Skeletal muscle satellite cell (primary cell): ENCODE measurements at regions not wholly inside any gene's neighbourhood (a gene's known extent, or its start where the extent isn't known, plus 50 kb on each side); places are given as distances from the start of the nearest gene placed in this dataset.

Source experiments
- H3K27me3 ChIP-seq: 2 replicates; pipeline ENCODE4 v1.7.0; 2013; ENCODE audit warnings: low read length; ENCODE audit not compliant: control insufficient read depth, insufficient read depth
- H3K36me3 ChIP-seq: 2 replicates; pipeline ENCODE4 v1.7.0; 2013; ENCODE audit warnings: mild to moderate bottlenecking, control low read depth, low read length; ENCODE audit not compliant: insufficient read depth
- H3K4me1 ChIP-seq: 2 replicates; pipeline ENCODE4 v1.7.0; 2013; ENCODE audit warnings: low read length; ENCODE audit not compliant: control insufficient read depth, insufficient read depth
- H3K4me2 ChIP-seq: 2 replicates; pipeline ENCODE4 v1.7.0; 2013; ENCODE audit warnings: mild to moderate bottlenecking, low read length
- H3K4me3 ChIP-seq: 2 replicates; pipeline ENCODE4 v1.7.0; 2013; ENCODE audit warnings: low read length
- H3K9ac ChIP-seq: 2 replicates; pipeline ENCODE4 v1.7.0; 2013; ENCODE audit warnings: mild to moderate bottlenecking, low read depth, low read length, moderate library complexity
- H3K9me3 ChIP-seq: replicated peaks from 2 replicates; pipeline ENCODE4 v1.7.0; 2013; ENCODE audit warnings: mild to moderate bottlenecking, control low read depth, low read length

GRCh38 chr13:97798836-97799235 lies 154.6 kb upstream of the IPO5 start:
- Histone ChIP-seq H3K4me2 (no peak overlapping the region), H3K4me1 (no peaks in the 10 kb centered on the region), H3K9ac (no peak overlapping the region), H3K4me3 (no peak overlapping the region), H3K27me3 (peaks cover 18% of the 10 kb centered on the region), H3K36me3 (no peaks in the 10 kb centered on the region), H3K9me3 (no peaks in the 10 kb centered on the region)

DNA sequence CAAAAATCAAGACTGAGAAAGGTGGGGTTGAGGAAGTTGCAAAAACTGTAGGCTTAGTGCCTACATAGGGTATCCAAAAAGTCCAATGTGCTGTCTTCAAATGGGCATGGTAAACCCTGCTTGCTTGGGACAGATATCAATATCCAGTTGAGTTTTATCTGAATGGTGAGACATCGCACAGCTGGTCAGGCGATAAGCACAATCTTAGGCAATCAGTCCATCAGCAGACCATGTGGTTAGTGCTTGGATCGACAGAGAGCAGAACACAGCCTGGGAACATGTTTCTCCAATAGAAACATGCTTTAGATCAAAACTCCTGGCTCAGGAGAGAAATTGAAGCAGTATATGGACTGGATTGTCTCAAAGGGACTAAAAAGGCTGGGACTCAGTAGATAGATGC lies 151.3 kb upstream of the IPO5 start:
- H3K4me2 ChIP-seq, result no peak overlapping the region

DNA sequence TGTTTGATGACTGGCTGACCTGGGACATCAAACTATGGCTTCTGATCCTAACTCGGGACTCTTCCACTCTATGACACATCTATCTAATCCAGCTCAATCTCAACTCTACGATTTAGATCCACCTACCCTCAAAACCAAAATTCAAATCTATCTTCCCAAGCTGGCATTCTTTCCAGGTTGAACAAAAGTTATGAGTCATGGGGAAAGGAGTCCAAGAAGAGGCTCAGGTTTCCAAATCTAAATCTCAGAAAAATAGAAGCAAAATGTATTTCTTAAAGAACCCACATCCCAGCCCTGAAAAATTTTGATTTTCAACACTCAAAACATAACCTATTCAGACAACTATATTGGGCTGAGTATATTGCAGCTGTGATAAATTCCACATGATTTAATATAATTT lies 143.9 kb upstream of the IPO5 start:
- Histone ChIP-seq H3K9ac (no peak overlapping the region), H3K4me2 (no peak overlapping the region), H3K9me3 (no peaks in the 10 kb centered on the region), H3K4me1 (no peaks in the 10 kb centered on the region), H3K27me3 (peaks cover 18% of the 10 kb centered on the region), H3K4me3 (no peak overlapping the region), H3K36me3 (no peaks in the 10 kb centered on the region)

More for the DNA sequence above, 151.3 kb upstream of the IPO5 start:
- H3K27me3 ChIP-seq, result peaks cover 22% of the 10 kb centered on the region
- no peaks in the 10 kb centered on the region for H3K4me1 ChIP-seq
- no peak overlapping the region for H3K9ac ChIP-seq
- no peaks in the 10 kb centered on the region for H3K36me3 ChIP-seq
- H3K4me3 ChIP-seq, result no peak overlapping the region
- H3K9me3 ChIP-seq, result no peaks in the 10 kb centered on the region

DNA sequence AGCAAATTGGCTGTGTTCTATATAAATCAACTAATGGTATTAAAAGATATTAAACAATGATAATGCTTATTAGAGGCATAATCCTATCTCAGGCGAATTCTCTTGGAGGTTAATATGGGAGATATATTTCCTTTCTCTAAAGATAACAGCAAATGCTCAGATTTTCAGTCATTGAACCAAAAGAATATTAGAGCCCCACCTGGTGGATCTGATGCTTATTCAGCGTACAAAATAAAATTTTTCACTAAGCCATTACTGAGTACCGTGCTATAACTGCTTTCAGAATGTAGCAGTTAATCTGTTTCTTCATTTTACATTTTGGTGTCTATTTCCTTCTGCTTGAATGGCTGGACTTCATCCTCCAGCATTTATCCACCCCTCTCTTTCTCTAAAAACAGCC lies 143.3 kb upstream of the IPO5 start:
- no peaks in the 10 kb centered on the region for H3K9me3 ChIP-seq
- peaks cover 21% of the 10 kb centered on the region for H3K27me3 ChIP-seq
- H3K36me3 ChIP-seq, result no peaks in the 10 kb centered on the region
- no peak overlapping the region for H3K4me3 ChIP-seq
- no peak overlapping the region for H3K9ac ChIP-seq
- no peaks in the 10 kb centered on the region for H3K4me1 ChIP-seq
- H3K4me2 ChIP-seq, result no peak overlapping the region

- H3K9ac ChIP-seq, result no peak overlapping the region
- H3K4me1 ChIP-seq, result no peaks in the 10 kb centered on the region
- no peaks in the 10 kb centered on the region for H3K9me3 ChIP-seq
- no peak overlapping the region for H3K4me3 ChIP-seq
- H3K4me2 ChIP-seq, result no peak overlapping the region
- peaks cover 31% of the 10 kb centered on the region for H3K27me3 ChIP-seq
- H3K36me3 ChIP-seq, result no peaks in the 10 kb centered on the region
These were observed 131.1 kb upstream of the IPO5 start for GRCh38 chr13:97822377-97822776.

- Histone ChIP-seq H3K4me2 (no peak overlapping the region), H3K36me3 (no peaks in the 10 kb centered on the region), H3K4me3 (no peak overlapping the region)
These were observed 127.0 kb upstream of the IPO5 start for GRCh38 chr13:97826421-97827012.

DNA sequence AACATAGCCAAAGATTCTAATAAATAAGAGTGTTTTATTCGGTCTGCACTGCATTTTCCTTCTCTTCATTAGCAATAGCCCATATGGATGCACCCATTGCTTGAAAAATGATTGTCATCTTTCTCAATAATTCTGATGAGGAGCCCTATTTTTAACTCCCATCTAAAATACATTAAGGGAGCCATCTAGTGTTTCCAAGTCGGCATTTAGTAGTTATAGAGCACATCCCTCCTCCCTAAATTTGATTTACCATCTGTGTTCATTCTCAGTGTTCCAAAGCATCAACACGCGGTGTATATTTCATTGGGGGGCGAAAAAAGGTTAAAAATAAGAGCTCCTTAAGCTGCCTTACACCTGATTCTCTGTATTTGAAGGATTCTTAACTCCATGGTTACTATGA lies 119.2 kb upstream of the IPO5 start:
- H3K4me3 ChIP-seq, result no peak overlapping the region
- H3K9me3 ChIP-seq, result no peaks in the 10 kb centered on the region
- H3K4me2 ChIP-seq, result no peak overlapping the region
- peaks cover 31% of the 10 kb centered on the region for H3K27me3 ChIP-seq
- no peaks in the 10 kb centered on the region for H3K36me3 ChIP-seq
- no peak overlapping the region for H3K9ac ChIP-seq
- no peaks in the 10 kb centered on the region for H3K4me1 ChIP-seq

More at GRCh38 chr13:97826421-97827012, 127.0 kb upstream of the IPO5 start:
- peaks cover 18% of the 10 kb centered on the region for H3K27me3 ChIP-seq
- no peaks in the 10 kb centered on the region for H3K4me1 ChIP-seq
- H3K9me3 ChIP-seq, result no peaks in the 10 kb centered on the region
- no peak overlapping the region for H3K9ac ChIP-seq

DNA sequence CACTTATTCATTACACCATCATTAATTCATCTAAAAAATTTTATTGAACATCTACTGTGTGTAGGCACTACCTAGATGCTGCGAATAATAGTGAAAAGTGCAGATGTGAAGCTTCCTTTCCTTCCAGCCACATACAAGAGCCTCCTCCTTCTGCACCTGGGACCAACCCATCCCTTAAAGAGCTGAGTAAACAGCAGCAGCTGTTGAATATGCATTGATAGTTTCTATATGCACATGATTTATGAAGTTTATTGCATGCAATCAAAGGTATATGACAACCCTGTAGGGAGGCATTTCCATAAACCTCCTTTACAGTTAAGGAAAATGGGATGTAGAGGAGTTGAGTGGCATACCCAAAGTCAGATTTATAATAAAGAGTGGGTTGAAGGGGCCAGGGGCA lies 110.3 kb upstream of the IPO5 start:
- Histone ChIP-seq H3K9me3 (no peaks in the 10 kb centered on the region), H3K4me1 (no peaks in the 10 kb centered on the region), H3K9ac (no peak overlapping the region), H3K27me3 (peaks cover 26% of the 10 kb centered on the region), H3K36me3 (no peaks in the 10 kb centered on the region), H3K4me3 (no peak overlapping the region), H3K4me2 (no peak overlapping the region)

DNA sequence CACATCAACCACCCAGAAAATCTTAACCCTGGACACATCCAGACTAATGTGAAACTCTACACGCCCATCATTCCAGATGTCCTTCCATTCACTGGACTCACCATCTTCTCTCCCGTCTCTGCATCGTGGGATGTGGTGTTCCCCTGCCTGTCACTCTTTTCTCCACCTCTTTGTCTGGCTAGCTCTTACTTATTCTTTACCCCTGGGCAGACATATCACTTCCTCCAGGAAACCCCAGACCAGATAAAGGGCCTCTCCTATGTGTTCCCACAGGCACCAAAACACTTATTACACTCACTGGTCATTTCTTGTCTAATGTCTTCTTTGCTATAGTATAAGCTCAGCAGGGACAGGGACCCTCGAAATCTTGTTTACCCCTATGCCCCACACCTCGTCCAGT lies 109.3 kb upstream of the IPO5 start:
- no peaks in the 10 kb centered on the region for H3K9me3 ChIP-seq
- H3K4me2 ChIP-seq, result no peak overlapping the region
- peaks cover 20% of the 10 kb centered on the region for H3K27me3 ChIP-seq
- H3K36me3 ChIP-seq, result no peaks in the 10 kb centered on the region
- H3K4me3 ChIP-seq, result no peak overlapping the region
- H3K9ac ChIP-seq, result no peak overlapping the region
- H3K4me1 ChIP-seq, result no peaks in the 10 kb centered on the region

GRCh38 chr13:97848886-97849285 lies 104.6 kb upstream of the IPO5 start:
- no peak overlapping the region for H3K4me3 ChIP-seq
- H3K36me3 ChIP-seq, result no peaks in the 10 kb centered on the region
- H3K9ac ChIP-seq, result no peak overlapping the region
- no peak overlapping the region for H3K4me2 ChIP-seq
- peaks cover 10% of the 10 kb centered on the region for H3K4me1 ChIP-seq
- H3K27me3 ChIP-seq, result peaks cover 6% of the 10 kb centered on the region
- H3K9me3 ChIP-seq, result no peaks in the 10 kb centered on the region

DNA sequence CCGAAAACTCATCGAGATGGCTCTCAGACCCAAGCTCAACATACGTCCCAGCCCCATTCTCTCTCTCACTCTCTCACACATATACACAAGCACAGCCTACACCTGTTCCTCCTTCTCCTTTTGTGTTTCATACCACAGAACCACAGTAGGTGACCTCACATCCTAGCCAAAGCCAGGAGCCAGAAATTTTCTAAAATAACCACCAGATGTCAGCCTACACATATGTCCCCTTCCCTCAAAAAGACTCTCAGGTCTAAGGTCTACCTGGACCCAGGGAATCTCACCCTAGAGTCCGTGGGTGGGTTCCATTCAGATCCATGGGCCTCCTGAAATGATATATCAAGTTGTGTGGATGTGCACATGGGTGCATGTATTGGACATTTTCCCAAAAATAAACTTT lies 104.2 kb upstream of the IPO5 start:
- Histone ChIP-seq H3K4me1 (peaks cover 12% of the 10 kb centered on the region), H3K9me3 (no peaks in the 10 kb centered on the region), H3K36me3 (no peaks in the 10 kb centered on the region), H3K4me2 (no peak overlapping the region), H3K9ac (no peak overlapping the region), H3K27me3 (peaks cover 6% of the 10 kb centered on the region), H3K4me3 (no peak overlapping the region)

GRCh38 chr13:97851269-97851668 lies 102.2 kb upstream of the IPO5 start:
- H3K4me3 ChIP-seq, result no peak overlapping the region

More at GRCh38 chr13:97851269-97851668, 102.2 kb upstream of the IPO5 start:
- H3K27me3 ChIP-seq, result peaks cover 2% of the 10 kb centered on the region
- H3K9ac ChIP-seq, result no peak overlapping the region
- no peak overlapping the region for H3K4me2 ChIP-seq
- H3K4me1 ChIP-seq, result peaks cover 18% of the 10 kb centered on the region
- no peaks in the 10 kb centered on the region for H3K9me3 ChIP-seq
- no peaks in the 10 kb centered on the region for H3K36me3 ChIP-seq
